Muscle of back (tissue), 3 donors: ENCODE measurements at regions not wholly inside any gene's neighbourhood (a gene's known extent, or its start where the extent isn't known, plus 50 kb on each side); places are given as distances from the start of the nearest gene placed in this dataset.
A peak's percentile ranks its signal among the peaks of the same experiment; 100 is the strongest.
"Not testable (repeated sequence)": the region's sequence is repeated elsewhere in the genome, so short reads cannot be mapped to it uniquely, and the experiment has no call there.

Source experiments
- DNase-seq, 3 donors: peaks; one replicate each; pipeline versions ENCODE4 v3.0.0 to v3.0.0-alpha.2; 2013

DNA sequence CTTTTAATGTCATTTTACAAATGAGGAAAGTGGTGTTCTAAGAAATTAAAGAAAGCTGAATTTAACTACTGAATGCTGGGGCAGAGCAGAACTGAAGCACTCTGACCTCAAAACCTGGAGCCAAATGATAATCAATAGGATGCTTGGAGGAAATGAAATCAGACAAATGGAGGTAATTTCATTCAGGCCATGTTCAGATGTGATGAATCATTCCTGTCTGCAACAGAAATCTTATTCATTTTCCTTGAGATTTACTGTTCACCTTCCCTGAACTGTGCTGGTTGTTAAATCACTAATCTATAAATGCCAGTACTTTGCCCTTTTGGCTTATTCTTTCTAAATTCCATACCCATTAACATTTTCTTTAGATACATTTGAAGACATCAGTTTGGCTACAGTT, 85.6 kb upstream of the SNX7 start:
- DNase-seq, result no peak

DNA sequence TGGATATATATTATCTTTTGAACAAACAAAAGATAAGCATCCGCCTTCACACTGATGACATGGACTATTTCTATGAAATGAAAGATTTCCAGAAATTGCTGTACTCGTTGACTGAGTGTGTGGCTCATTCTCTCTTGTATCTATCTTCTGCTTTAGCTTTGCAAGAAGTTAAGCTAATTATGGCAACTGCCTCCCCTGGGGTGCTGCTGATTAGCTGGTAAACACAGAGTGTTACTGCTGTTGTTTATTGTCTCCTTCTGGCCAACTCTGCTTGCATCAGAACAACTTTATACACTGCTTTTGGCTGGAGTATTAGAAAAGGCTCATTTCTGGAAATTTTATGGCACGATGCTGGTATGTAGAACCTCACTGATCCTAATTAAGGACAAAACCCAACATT, 95.6 kb upstream of the SNX7 start:
- DNase-seq, result peak in 1 of 3 donors; percentile 1

DNA sequence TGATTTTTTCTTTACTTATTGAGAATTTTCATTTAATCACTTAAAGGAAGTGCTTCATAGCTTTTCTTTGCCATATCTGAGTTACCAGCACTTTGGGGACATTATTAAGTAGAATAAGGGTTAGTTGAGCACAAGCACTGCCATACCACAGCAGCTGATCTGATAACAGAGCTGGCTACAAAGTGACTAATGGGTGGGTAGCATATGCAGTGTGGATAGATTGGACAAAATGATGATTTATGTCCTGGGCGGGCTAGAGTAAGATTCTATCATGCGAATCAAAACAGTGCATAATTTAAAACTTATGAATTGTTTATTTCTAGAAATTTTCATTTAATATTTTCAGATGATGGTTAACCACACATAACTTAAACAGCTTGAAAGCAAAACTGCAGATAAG, 102.2 kb upstream of the SNX7 start:
- no peak for DNase-seq

DNA sequence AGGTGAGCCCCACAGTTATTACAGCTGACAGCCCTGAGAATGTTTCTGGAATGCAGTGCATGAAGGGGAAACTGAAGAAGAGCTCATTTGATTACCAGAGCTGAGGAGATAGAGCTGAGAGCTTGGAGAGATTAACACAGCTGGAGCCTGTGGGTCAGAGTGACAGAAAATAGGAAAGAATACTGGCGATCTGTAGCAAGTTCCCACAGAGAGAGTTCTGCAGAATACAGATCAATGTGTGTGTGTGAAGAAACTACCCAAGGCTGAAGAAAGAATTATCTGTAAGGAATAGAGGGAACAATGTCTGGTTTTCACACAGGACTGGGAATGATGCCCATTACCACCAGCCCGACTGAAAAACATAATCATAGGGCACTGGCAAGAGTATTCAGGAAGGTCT, 103.6 kb upstream of the SNX7 start:
- no peak for DNase-seq

DNA sequence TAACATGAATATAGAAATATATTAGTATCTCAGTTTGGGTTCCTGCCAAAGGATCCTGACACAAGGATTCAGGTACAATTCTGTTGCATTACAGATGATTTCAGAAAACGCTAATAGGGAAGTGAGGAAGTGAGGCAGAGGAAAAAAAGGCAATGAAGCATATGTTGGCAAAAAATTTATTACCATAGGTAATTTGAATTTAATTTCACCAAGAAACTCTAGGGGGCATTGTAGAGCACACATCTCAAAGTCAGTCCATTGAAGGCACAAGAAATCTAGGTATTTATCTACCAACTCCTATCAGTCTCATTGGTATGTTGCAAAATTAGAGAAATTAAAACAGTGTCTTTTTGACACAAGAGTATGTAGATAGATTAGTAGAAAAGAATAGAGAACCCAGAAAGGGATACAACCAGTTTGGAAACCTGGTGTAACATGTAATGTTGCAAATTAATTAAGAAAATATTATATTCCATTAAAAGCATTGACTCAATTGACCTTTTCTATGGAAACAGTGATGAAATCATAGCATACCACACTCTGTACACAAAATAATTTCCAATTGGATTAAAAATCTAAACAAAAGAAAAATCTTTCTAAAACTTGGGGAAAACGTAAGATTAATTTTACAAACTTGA, 104.9 kb upstream of the SNX7 start:
- DNase-seq, result no peak

DNA sequence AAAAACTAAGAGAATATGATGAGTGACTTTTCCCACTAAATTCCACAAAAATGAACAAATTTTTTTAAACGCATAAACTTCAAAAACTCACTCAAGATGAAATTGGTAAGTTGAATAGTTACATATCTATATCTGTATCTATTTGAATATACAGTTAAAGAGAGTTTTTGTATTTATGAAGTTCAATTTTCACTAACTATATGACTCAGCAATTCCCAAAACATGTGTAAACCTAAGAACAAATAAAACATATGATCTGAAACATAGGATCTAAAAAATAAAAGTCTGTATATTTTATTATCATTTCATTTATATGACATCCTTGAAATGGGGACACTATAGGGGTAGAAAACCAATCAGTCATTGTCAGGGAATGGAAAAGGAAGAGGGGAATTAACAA, 105.7 kb upstream of the SNX7 start:
- DNase-seq, result no peak

DNA sequence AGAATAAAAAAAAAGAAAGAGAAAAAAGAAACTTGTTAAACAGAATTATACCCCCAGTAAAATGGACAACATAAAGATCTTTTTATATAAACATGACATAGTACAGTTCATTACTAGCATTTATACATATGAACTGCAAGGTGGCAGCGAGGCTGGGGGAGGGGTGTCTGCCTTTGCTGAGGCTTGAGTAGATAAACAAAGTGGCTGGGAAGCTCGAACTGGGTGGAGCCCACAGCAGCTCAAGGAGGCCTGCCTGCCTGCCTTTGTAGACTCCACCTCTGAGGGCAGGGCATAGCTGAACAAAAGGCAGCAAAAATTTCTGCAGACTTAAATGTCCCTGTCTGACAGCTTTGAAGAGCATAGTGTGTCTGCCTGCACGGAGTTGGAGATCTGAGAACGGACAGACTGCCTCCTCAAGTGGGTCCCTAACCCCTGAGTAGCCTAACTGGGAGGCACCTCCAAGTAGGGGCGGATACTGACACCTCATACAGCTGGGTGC, 108.9 kb upstream of the SNX7 start:
- DNase-seq, result not testable (repeated sequence)

DNA sequence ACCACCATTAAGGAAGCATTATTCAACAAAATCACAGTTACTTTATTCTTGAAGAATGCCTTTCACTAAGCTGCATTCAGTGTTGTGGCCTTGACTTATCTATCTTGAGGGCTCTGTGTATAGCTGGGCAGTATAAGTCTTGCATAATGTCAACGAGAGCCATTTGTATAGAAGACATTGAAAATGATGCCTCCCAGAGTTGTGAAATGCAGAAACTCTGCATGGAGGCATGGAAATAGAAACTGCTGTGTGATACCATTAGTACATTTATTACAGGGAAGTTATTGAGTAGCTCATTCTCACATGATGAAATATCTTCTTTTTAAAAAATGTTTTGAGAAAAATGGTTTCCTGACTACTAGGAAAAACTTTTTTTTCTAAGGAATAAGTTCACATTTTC, 111.4 kb upstream of the SNX7 start:
- no peak for DNase-seq

DNA sequence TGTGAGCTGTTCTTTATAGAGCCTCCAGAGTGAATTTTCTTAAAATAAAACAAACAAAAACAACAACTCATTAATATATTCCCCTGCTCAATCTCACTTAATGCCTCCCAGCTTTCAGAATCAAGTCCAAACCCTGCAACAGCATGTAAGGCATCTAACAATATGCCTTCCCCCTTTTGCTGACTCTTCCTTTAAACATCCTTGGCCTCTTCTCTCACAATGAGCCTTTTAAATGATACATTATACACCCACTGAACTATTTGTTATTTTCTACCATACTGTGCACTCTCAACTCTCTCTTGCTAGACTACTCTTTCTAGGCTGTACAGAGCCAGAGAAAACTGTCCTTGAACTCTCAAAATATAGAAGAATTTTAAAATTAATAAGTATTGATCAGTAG, 115.2 kb upstream of the SNX7 start:
- DNase-seq, result no peak

DNA sequence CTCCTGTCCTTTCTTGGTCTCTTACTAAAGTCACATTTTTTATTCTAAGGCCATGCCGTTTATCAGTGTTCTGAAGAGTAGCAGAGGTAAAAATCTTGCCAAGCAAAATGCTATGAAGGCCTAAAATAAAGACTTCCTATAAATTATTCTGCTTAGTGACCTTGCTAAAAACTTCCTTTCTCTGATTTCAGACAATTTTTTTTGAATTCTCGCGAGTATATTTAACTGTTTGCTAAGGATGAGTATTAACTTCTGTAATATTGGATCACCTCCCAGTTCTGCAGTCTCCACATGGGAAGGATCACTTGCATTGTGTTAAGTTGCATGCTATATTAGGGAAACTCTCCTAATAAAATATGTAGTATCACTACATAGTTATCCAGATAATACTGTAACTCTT, 123.4 kb upstream of the SNX7 start:
- peak; percentile 10 to 72 (median 44) for DNase-seq

DNA sequence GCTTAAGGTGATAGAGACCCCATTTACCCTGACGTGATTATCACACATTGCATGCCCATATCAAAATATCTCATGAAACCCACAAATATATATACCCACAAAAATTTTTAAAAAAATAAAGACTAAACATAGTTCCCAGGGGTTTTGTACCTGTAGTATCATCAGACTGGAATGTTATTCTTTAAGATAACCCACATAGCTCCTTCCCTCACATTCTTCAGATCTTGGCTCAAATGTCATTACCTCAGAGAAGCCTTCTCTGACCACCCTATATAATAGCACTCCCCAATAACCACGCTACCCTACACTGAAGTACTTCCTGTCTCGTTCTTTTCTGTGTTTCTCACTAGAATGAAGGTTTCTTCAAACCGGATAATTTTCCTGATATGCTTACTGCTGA, 138.3 kb upstream of the SNX7 start:
- no peak for DNase-seq

DNA sequence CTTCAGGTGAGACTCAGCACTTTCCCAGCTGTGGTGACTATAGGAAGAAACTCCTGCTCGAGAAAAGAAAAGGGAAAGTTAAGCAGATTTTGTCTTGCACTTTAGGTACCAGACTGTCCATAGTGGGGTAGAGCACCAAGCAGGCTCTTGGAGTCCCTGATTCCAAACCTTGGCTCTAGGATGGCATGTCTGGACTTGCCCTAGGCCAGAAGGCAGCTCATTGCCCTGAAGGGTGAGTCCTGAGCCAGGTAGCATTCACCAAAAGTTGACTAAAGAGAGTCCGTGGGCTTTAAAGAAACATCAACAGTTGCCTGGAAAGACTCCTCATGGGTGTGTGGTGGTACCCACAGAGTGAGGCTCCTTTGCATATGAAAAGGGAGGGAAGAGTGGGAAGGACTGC, 145.2 kb upstream of the SNX7 start:
- no peak for DNase-seq

DNA sequence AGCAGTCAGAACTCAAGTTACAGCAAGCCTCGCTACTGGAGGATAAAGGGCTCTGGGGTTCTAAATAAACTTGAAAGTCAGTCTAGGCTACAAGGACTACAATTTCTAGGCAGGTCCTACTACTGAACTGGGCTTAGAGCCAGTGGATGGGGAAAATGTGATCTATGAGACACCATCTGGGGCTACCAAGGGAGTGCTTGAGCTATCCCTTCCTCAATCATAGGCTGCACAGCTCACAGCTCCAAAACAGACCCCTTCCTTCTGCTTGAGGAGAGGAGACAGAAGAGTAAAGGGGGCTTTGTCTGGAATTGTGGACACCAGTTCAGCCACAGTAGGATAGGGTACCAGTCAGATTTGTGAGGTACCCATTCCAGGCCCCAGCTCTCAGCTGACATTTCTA, 145.8 kb upstream of the SNX7 start:
- DNase-seq, result no peak

DNA sequence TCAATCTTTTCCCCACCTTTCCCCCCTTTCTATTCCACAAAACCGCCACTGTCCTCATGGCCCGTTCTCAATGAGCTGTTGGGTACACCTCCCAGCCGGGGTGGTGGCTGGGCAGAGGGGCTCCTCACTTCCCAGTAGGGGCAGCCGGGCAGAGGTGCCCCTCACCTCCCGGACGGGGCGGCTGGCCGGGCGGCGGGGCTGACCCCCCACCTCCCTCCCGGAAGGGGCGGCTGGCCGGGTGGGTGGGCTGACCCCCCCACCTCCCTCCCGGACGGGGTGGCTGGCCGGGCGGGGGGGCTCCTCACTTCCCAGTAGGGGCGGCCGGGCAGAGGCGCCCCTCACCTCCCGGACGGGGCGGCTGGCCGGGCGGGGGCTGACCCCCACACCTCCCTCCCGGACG, 149.3 kb upstream of the SNX7 start:
- not testable (repeated sequence) for DNase-seq

DNA sequence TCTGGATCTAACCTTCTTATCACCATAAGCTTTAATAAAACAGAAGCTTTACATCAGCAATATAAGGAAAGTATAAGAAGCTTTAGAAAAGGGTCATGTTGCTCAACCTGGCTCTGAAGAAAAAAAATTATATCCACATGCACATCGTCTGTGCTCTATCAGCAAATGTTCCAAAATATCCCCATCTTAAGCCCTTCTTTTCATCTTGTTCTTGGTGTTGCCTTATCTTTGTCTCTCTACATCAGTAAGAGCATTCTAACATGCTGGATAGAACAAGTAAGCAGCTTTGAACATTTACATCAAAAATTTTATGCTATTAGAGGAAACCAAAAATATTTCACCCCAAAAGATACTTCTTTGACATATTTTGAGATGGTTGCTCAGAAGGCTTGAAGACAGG, 157.8 kb upstream of the SNX7 start:
- no peak for DNase-seq

DNA sequence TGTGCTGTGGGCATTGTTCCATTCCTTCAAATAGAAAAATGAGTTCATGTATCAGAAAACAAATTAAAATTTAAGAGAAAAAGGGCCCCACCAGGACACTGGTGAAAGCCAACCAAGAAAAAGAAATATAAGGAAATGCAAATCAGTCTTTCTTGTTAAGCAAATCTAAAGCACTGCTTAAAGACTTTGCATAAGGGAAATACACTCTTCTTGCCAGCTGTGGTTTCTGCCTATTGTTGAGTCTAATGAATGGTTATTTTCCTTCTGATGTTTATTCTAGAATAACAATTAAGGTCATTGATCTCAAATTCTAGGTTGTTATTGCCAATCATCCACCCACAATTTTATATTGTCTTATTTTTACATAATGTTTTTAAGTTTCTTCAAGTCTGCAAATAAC, 158.6 kb upstream of the SNX7 start:
- DNase-seq, result no peak

DNA sequence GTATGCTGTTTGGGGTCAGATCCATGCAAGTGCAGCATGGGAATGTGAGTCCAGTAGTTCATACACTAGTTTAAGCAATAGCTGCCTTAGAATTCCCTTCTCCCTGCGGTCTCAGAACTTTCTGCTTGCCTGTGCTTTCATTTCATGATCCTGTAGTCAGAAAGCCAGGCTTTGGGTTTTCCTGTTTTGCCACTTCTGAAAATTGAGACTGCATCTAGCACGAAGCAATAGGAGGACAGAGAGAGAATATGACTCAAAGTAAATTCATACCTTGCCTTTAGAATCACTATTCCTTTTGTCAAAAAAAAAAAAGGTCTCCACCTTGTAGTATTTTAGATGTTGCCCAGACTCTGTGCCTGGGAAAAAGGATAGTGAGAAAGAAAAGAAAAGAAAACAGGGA, 161.2 kb upstream of the SNX7 start:
- no peak for DNase-seq

DNA sequence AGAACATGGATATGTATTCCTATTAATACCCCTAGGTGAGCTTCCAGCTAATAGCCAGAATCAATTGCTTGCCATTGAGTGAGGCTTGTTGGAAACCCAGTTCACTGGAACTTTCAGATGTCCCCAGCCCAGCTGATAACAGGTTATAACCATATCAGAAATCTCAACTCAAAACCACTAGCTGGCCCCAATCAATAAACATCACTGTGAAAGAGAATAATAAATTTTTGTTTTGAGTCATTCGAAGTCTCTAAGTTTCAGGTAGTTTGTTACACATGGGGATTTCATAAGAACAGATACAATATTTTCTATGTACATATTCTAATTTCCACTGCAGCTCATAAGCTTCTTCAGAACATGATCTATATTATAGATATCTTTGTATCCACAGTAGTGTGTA, 162.9 kb upstream of the SNX7 start:
- no peak for DNase-seq

DNA sequence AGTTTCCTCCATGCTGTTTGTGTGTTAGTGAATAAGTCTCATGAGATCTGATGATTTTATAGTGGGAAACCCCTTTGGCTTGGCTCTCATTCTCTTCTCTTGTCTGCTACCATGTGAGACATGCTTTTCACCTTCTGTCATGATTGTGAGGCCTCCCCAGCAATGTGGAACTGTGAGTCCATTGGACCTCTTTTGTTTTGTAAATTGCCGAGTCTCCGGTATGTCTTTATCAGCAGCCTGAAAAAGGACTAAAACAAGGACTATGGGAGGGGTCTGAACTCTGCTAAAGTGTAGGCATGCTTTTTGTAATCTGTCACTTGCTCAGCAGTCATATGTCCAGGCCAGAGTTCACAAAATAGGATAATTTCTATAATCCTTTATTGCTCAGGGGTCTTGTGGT, 164.0 kb upstream of the SNX7 start:
- no peak for DNase-seq

DNA sequence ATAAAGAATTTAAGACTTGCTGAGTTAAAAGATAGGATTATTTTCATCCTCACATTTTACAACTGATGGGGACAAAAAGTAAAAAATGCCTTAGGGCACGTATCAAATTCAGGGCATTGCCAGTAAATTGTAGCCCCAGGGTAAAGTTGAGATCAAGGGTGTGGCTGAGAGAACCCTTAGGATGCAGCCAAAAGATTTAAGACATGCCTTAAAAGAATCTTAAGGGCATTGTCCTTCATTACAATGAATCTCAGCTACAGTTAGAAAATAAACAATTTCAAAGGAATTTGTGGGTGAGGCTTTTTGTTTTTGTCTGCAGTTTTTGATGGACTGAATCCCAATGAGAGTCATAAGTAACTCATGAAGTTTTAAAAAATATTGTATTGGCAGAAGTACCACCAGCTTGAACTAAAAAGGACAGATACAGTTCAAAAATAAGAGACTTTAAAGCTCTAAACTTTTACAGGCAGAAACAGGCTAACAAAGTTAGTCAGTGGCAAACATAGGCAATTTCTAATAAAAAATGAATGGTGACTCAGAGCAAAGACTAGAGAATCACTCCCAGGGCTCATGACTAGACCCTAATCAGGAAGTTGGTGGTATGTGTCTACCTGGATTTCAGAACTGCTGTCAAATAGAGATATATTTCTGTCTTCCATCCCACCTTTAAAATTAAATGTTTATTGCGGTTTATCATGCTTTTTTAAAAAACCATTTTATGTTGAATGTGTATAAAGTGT, 165.1 kb upstream of the SNX7 start:
- DNase-seq, result no peak

DNA sequence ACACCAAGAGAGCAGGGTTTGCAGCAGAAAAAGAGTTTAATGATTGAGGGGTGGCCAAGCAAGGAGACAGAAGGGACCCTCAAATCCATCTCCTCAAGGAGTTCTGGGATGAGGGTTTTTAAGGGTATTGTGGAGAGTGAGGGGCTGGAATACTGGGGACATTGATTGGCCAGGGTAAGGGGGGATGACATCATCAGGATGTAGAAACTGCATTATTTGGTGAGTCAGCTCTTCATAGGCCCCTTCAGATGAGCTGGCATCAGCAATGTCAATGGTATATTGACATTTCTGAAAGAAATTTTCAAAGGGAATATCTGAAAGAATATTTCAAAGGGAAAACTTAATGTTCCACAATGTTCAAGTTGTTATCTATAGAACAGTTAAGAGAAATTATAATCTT, 168.1 kb upstream of the SNX7 start:
- no peak for DNase-seq

DNA sequence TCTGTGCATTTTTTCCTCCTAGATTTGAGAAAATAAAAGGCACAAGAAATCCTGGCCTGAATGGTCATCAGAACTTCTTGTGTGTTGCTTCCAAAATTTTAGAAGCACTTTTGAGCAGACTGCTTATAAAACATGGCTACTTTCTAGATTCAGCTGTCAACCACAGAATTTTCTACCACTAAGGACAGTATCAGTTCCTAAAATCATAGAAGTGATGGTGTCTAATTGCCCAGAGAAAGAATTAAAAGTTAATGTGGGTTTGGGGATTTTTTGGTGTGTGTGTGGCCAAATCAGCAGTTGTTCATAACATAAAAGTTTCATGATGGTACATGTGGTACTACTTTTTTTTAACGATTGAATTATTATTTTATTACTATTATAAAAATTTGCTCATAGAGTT, 171.4 kb upstream of the SNX7 start:
- DNase-seq, result no peak

DNA sequence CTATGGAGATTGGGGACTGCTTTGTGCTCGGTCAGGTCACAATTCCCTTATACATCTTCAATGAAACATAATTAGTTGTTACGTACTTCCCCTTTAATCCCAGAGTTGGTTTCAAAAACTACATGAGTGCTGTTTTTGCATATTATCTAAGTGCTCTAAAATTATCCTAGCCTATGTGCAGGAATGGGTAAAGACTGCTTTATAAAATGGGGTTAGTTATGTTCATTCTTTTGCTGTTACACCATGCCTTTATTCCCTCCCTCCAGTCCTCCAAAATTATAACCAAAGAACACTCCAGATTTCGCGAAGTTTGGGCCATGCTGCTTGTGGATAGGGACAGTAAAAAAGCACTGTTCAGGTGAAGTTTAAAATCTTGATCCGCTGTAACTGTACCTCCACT, 173.9 kb upstream of the SNX7 start:
- no peak for DNase-seq

DNA sequence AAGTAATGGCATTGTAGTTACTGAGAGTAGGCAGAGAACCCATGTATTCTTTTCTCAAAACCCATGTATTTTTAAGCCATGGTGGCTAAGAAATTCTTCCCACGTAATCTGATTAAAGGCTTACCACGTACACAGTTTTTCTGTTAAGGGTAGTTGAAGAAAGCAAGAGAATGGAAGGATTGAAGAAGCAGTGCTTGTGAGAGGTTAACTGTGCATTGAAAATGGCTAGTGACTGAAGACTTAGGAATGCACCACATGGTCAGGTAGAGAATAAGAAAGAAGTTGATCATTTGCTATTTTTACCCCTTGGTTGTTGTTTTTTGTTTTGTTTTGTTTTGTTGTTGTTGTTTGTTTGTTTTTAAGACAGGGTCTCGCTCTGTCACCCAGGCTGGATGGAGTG, 178.9 kb upstream of the SNX7 start:
- DNase-seq, result no peak
